ENCODE measurements at regions not wholly inside any gene's neighbourhood (a gene's known extent, or its start where the extent isn't known, plus 50 kb on each side); places are given as distances from the start of the nearest gene placed in this dataset.

DNA sequence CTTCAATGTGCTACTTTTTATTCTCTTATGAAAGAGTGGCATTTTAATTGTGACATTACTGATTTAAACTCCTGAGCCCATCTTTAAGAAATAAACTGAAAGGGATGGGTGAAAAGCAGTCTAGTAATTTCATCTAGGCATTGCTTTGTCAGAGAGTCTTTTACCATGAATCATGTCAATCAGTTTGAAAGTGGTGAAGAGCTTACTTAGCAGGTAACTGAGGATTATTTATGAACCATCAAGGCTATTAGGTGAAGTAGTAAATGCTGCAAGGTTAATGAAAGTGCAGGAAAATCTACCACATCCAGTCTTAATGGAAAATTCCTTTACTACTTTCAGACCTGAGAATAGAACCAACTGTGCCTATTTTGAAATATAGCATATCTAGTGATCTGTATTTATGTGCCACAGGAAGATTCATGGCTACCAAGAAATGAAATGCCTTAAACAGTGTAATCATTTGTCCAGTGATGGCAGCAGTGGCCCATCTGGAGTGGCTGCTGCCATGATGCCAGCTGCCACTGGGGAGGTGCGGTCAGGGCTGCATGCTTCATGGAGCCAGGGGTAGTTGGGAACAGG lies 368.9 kb downstream of the SLITRK6 start:
- no peaks in the 10 kb centered on the region for H3F3A ChIP-seq (ENCODE audit: low read depth)
- no peak overlapping the region for H3K4me3 ChIP-seq (ENCODE audit: low read length, poor library complexity, severe bottlenecking)
- H3K79me2 ChIP-seq (ENCODE audit: insufficient read depth, low read length), result no peaks in the 10 kb centered on the region
- no peaks in the 10 kb centered on the region for H3K36me3 ChIP-seq (ENCODE audit: insufficient read depth, low read length)
- TF ChIP-seq, protein P1, sequence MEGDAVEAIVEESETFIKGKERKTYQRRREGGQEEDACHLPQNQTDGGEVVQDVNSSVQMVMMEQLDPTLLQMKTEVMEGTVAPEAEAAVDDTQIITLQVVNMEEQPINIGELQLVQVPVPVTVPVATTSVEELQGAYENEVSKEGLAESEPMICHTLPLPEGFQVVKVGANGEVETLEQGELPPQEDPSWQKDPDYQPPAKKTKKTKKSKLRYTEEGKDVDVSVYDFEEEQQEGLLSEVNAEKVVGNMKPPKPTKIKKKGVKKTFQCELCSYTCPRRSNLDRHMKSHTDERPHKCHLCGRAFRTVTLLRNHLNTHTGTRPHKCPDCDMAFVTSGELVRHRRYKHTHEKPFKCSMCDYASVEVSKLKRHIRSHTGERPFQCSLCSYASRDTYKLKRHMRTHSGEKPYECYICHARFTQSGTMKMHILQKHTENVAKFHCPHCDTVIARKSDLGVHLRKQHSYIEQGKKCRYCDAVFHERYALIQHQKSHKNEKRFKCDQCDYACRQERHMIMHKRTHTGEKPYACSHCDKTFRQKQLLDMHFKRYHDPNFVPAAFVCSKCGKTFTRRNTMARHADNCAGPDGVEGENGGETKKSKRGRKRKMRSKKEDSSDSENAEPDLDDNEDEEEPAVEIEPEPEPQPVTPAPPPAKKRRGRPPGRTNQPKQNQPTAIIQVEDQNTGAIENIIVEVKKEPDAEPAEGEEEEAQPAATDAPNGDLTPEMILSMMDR (conservative IDR thresholded peaks at IDR 0.05; ENCODE audit: low read length), result no peak
- TF ChIP-seq EZH2phosphoT487 (IDR thresholded peaks at IDR 0.05; ENCODE audit: borderline replicate concordance), result no peak
- no peak overlapping the region for H3K9ac ChIP-seq (ENCODE audit: low read depth, low read length, poor library complexity, severe bottlenecking)
- no peak overlapping the region for H2AFZ ChIP-seq (ENCODE audit: low read length)
- peaks cover 6% of the 10 kb centered on the region; the same call in 1 of the 2 replicates for H3K9me3 ChIP-seq (ENCODE audit: insufficient read depth, low read depth, low read length)
- no peaks in the 10 kb centered on the region for H3K9me2 ChIP-seq (replicated peaks; ENCODE audit: low read depth, low read length)
- no peak overlapping the region for H3K4me2 ChIP-seq (ENCODE audit: low read depth, low read length, poor library complexity, severe bottlenecking)
- H3K27me3 ChIP-seq (ENCODE audit: insufficient read depth, low read length, poor library complexity, severe bottlenecking), result no peaks in the 10 kb centered on the region
- H4K20me1 ChIP-seq (ENCODE audit: insufficient read depth, low read length, poor library complexity, severe bottlenecking), result no peaks in the 10 kb centered on the region
- no peaks in the 10 kb centered on the region for H3K4me1 ChIP-seq (ENCODE audit: insufficient read depth, low read length, poor library complexity, severe bottlenecking)

DNA sequence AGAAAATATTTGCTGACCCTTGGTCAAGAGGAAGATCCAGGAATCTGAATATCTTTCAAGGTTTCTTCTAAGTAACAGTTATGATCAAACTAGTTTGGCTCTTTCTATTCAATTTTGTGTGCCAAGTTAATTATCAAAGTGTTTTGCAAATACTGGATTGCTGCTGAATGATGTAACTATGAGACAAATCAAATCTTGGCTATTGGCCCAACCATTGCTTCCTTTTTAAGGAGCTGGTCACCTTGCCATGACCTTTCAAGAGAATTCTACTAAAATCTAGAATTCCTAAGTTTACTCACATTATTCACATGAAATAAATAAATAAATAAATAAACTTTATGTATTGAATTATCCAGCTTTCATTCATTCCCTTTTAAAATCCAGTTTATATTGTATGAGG lies 371.8 kb downstream of the SLITRK6 start:
- no peaks in the 10 kb centered on the region for H3K36me3 ChIP-seq (ENCODE audit: insufficient read depth, low read length)
- no peaks in the 10 kb centered on the region for H3K79me2 ChIP-seq (ENCODE audit: insufficient read depth, low read length)
- no peak overlapping the region for H3K9ac ChIP-seq (ENCODE audit: low read depth, low read length, poor library complexity, severe bottlenecking)
- no peak overlapping the region for H3K4me3 ChIP-seq (ENCODE audit: low read length, poor library complexity, severe bottlenecking)
- H3F3A ChIP-seq (ENCODE audit: low read depth), result no peaks in the 10 kb centered on the region
- H4K20me1 ChIP-seq (ENCODE audit: insufficient read depth, low read length, poor library complexity, severe bottlenecking), result no peaks in the 10 kb centered on the region
- TF ChIP-seq, protein P1 (conservative IDR thresholded peaks at IDR 0.05; ENCODE audit: low read length), result no peak
- TF ChIP-seq EZH2phosphoT487 (IDR thresholded peaks at IDR 0.05; ENCODE audit: borderline replicate concordance), result no peak
- H3K4me2 ChIP-seq (ENCODE audit: low read depth, low read length, poor library complexity, severe bottlenecking), result no peak overlapping the region
- H3K27me3 ChIP-seq (ENCODE audit: insufficient read depth, low read length, poor library complexity, severe bottlenecking), result no peaks in the 10 kb centered on the region
- H3K9me3 ChIP-seq (ENCODE audit: insufficient read depth, low read depth, low read length), result peaks cover 6% of the 10 kb centered on the region; the same call in 1 of the 2 replicates
- H2AFZ ChIP-seq (ENCODE audit: low read length), result no peak overlapping the region
- no peaks in the 10 kb centered on the region for H3K4me1 ChIP-seq (ENCODE audit: insufficient read depth, low read length, poor library complexity, severe bottlenecking)
- H3K9me2 ChIP-seq (replicated peaks; ENCODE audit: low read depth, low read length), result no peaks in the 10 kb centered on the region

DNA sequence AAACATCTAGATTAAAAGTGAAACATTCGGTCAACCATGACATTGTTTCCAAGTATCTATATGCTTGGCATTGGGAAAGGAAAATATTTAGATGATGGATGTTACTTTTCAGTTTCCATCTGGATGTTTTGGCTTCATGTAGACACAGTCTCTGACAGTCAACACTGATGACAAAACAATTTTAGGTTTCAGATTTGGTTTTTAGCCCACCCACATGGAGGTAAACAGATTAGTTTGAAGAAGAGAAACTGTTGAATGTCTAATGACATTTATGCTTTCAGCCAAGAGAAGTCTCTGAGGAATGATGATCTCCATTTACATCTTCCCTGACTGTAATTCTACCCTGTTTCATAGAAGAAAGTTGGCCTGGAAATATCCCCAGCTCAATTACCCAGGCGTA lies 379.1 kb downstream of the SLITRK6 start:
- Histone ChIP-seq H4K20me1 (ENCODE audit: insufficient read depth, low read length, poor library complexity, severe bottlenecking) (no peaks in the 10 kb centered on the region), H2AFZ (ENCODE audit: low read length) (no peak overlapping the region), H3K9me2 (replicated peaks; ENCODE audit: low read depth, low read length) (no peaks in the 10 kb centered on the region), H3K27me3 (ENCODE audit: insufficient read depth, low read length, poor library complexity, severe bottlenecking) (peaks cover 5% of the 10 kb centered on the region), H3K4me1 (ENCODE audit: insufficient read depth, low read length, poor library complexity, severe bottlenecking) (peaks cover 4% of the 10 kb centered on the region), H3F3A (ENCODE audit: low read depth) (no peaks in the 10 kb centered on the region), H3K79me2 (ENCODE audit: insufficient read depth, low read length) (no peaks in the 10 kb centered on the region), H3K9ac (ENCODE audit: low read depth, low read length, poor library complexity, severe bottlenecking) (no peak overlapping the region), H3K36me3 (ENCODE audit: insufficient read depth, low read length) (no peaks in the 10 kb centered on the region), H3K9me3 (ENCODE audit: insufficient read depth, low read depth, low read length) (no peaks in the 10 kb centered on the region), H3K4me3 (ENCODE audit: low read length, poor library complexity, severe bottlenecking) (no peak overlapping the region), H3K4me2 (ENCODE audit: low read depth, low read length, poor library complexity, severe bottlenecking) (no peak overlapping the region)
- no peak for TF ChIP-seq EZH2phosphoT487 (IDR thresholded peaks at IDR 0.05; ENCODE audit: borderline replicate concordance)

DNA sequence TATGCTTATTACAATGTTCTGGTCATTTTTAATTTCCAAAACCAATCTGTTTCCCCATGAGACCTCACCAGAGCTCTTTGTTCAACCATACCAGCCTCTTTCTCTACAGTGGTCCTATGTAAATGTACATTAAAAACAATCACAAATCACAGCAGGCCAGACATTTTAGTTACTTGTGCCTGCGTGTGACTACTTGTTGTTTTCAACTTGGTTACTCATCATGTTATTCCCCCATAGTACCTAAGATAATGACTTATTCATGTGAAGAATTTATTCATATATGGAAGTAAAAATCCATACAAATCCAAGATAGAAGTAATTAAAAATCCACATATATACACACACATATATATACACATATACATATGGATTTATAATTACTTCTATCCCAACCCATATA lies 379.6 kb downstream of the SLITRK6 start:
- Histone ChIP-seq H3F3A (ENCODE audit: low read depth) (no peaks in the 10 kb centered on the region), H3K27me3 (ENCODE audit: insufficient read depth, low read length, poor library complexity, severe bottlenecking) (peaks cover 5% of the 10 kb centered on the region), H3K79me2 (ENCODE audit: insufficient read depth, low read length) (no peaks in the 10 kb centered on the region), H3K4me2 (ENCODE audit: low read depth, low read length, poor library complexity, severe bottlenecking) (no peak overlapping the region), H3K9me3 (ENCODE audit: insufficient read depth, low read depth, low read length) (no peaks in the 10 kb centered on the region), H3K4me1 (ENCODE audit: insufficient read depth, low read length, poor library complexity, severe bottlenecking) (peaks cover 4% of the 10 kb centered on the region), H4K20me1 (ENCODE audit: insufficient read depth, low read length, poor library complexity, severe bottlenecking) (no peaks in the 10 kb centered on the region), H2AFZ (ENCODE audit: low read length) (no peak overlapping the region), H3K36me3 (ENCODE audit: insufficient read depth, low read length) (no peaks in the 10 kb centered on the region), H3K9ac (ENCODE audit: low read depth, low read length, poor library complexity, severe bottlenecking) (no peak overlapping the region), H3K4me3 (ENCODE audit: low read length, poor library complexity, severe bottlenecking) (no peak overlapping the region), H3K9me2 (replicated peaks; ENCODE audit: low read depth, low read length) (no peaks in the 10 kb centered on the region)
- TF ChIP-seq, protein P1 (conservative IDR thresholded peaks at IDR 0.05; ENCODE audit: low read length), result no peak
- TF ChIP-seq EZH2phosphoT487 (IDR thresholded peaks at IDR 0.05; ENCODE audit: borderline replicate concordance), result no peak
